ENCODE measurements at regions not wholly inside any gene's neighbourhood (a gene's known extent, or its start where the extent isn't known, plus 50 kb on each side); places are given as distances from the start of the nearest gene placed in this dataset.
"Not testable (repeated sequence)": the region's sequence is repeated elsewhere in the genome, so short reads cannot be mapped to it uniquely, and the experiment has no call there.

DNA sequence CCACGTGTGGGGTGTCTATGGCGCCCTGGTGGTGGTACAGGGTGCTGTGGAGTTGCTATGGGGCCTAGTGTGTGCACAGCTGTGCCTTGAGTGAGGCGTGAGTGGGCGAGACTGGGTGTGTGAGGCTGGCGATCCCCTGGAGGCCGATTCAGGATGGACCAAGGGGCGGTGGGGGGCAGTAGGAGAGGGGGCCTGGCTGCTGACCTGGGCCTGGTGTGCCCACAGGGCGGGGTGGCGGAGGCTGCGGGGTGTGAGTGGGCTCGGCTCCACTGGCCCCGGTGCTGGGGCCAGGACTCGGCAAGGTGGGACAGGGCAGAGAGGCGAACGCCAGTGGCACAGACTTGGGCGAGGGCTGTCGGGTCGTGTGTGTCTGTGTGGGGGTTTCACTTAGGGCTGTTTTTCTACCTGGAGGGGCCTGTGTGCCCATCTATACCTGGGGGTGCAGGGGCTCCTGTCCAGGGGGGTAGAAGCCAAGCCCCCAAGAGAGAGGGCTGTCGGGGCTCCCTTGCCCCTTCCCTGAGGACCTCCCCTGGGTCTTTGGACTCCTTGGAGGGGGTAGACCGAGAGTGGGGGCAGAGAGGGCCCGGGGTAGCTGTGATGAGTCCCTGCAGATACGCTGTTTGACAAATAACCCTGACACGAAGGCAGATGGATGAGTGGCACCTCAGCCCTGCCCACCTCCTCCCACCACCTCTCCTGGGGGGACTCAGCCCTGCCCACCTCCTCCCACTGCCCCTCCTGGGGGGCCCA lies 194.6 kb downstream of the TMEM121 start:
- DNase-seq (ENCODE audit: low spot score) = not testable (repeated sequence)
- in situ Hi-C loops (cut with MboI; ENCODE audit: low pct_unique_long_range_greater_than_20kb, low sequenced_read_pairs, unreplicated experiment) = loop anchor here (25.0 kb wide), 1 partner anchor 141 kb away; no protein-coding TSS in a partner anchor

GRCh38 chr14:105721602-105721970 lies 195.2 kb downstream of the TMEM121 start:
- DNase-seq (ENCODE audit: low spot score) = not testable (repeated sequence)

DNA sequence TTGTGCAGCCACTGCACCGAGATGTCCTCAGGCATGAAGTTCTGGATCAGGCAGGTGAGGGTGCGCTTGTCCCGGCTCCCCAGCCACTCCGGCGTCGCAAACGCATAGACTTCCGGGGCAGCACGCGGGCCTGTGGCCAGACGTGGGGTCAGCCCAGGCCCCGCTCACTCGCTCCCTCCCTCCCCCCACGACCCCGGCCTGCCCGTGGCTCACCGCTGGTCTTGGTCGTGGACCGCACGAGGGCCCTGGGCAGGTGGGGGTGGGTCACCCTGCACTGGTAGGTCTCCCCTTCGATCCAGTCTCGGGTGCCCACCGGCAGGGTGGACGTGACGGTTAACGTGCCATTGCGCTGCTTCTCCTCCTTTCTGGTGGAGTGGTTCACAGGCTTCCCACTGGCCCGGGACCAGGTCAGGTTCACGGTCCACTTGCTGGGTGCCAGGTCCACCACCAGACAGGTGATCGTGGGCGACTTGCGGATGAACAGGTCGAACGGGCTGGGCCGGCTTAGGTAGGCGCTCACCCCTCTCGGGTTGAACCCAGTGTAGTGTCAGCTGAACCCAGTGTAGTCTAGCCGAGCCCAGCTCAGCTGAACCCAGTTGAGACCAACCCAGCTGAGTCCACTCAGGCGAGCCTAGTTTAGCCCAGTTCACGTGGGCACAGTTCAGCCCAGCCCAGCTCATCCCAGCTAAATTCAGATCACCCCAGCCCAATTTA lies 195.8 kb downstream of the TMEM121 start:
- in situ Hi-C loops (cut with MboI; ENCODE audit: low pct_unique_long_range_greater_than_20kb, low sequenced_read_pairs, unreplicated experiment) = loop anchor here (25.0 kb wide), 1 partner anchor 140 kb away; no protein-coding TSS in a partner anchor
- not testable (repeated sequence) for DNase-seq (ENCODE audit: low spot score)

More at GRCh38 chr14:105721602-105721970, 195.2 kb downstream of the TMEM121 start:
- in situ Hi-C loops (cut with MboI; ENCODE audit: low pct_unique_long_range_greater_than_20kb, low sequenced_read_pairs, unreplicated experiment) = loop anchor here (25.0 kb wide), 1 partner anchor 141 kb away; no protein-coding TSS in a partner anchor

DNA sequence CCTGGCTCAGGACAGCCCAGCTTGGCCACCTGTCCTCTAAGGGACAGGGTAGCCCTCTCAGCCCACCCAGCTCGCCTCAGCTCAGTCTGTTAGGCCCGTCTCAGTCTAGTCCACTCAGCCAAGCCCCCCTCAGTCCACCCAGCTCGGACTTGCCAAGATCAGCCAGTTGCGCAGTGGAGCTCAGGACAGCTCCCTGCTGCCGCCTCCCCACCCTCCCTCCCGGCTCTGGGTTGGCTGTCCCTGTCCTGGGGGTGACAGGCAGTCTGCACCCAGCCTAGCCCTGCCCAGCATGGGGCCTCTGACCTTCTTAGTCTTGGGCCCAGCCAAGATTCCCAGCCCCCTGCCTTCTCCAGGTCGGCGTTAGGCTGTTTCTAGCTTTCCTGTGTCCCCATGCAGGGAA lies 196.9 kb downstream of the TMEM121 start:
- in situ Hi-C loops (cut with MboI; ENCODE audit: low pct_unique_long_range_greater_than_20kb, low sequenced_read_pairs, unreplicated experiment) = loop anchor here (25.0 kb wide), 1 partner anchor 139 kb away; no protein-coding TSS in a partner anchor

GRCh38 chr14:105723776-105724175 lies 197.4 kb downstream of the TMEM121 start:
- DNase-seq (ENCODE audit: low spot score) = not testable (repeated sequence)
- in situ Hi-C loops (cut with MboI; ENCODE audit: low pct_unique_long_range_greater_than_20kb, low sequenced_read_pairs, unreplicated experiment) = loop anchor here (25.0 kb wide), 1 partner anchor 139 kb away; no protein-coding TSS in a partner anchor

More for the DNA sequence above, 196.9 kb downstream of the TMEM121 start:
- not testable (repeated sequence) for DNase-seq (ENCODE audit: low spot score)

DNA sequence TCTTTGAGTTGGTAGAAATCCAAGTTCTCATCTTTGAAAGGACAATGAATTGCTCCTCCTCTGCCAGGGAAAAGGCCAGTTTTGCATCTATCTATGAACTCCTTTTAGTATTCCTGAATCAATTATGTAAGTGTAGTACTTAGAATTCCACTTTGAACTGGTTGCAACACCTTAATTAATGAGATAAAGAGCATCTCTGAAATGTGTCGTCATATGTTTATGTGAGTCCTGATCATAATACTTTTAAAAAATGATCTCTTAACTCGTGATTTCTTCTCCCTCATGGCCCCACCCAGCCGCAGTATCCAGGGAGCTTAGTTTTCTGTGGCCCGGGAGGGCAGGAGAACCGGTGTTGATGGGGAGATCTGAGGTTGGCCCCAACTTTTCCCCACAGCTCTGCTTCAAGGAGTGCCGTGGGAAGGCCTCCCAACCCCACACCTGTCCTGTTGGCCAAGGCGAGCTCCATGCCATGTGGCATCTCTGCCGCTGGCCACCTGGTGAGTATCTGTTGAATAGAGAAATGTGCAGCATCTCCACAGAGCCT lies 203.5 kb downstream of the TMEM121 start:
- in situ Hi-C loops (cut with MboI; ENCODE audit: low pct_unique_long_range_greater_than_20kb, low sequenced_read_pairs, unreplicated experiment); DNase-seq (ENCODE audit: low spot score): not testable (repeated sequence)

- in situ Hi-C loops (cut with MboI; ENCODE audit: low pct_unique_long_range_greater_than_20kb, low sequenced_read_pairs, unreplicated experiment); DNase-seq (ENCODE audit: low spot score): not testable (repeated sequence)
Observed at GRCh38 chr14:105730731-105731130, 204.3 kb downstream of the TMEM121 start.

- DNase-seq (ENCODE audit: low spot score); in situ Hi-C loops (cut with MboI; ENCODE audit: low pct_unique_long_range_greater_than_20kb, low sequenced_read_pairs, unreplicated experiment): not testable (repeated sequence)
Observed at GRCh38 chr14:105731221-105731985, 205.0 kb downstream of the TMEM121 start.

- DNase-seq (ENCODE audit: low spot score) = peak; percentile 9
- TF ChIP-seq, protein P1, sequence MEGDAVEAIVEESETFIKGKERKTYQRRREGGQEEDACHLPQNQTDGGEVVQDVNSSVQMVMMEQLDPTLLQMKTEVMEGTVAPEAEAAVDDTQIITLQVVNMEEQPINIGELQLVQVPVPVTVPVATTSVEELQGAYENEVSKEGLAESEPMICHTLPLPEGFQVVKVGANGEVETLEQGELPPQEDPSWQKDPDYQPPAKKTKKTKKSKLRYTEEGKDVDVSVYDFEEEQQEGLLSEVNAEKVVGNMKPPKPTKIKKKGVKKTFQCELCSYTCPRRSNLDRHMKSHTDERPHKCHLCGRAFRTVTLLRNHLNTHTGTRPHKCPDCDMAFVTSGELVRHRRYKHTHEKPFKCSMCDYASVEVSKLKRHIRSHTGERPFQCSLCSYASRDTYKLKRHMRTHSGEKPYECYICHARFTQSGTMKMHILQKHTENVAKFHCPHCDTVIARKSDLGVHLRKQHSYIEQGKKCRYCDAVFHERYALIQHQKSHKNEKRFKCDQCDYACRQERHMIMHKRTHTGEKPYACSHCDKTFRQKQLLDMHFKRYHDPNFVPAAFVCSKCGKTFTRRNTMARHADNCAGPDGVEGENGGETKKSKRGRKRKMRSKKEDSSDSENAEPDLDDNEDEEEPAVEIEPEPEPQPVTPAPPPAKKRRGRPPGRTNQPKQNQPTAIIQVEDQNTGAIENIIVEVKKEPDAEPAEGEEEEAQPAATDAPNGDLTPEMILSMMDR (IDR thresholded peaks at IDR 0.05; ENCODE audit: extremely low read depth, insufficient read depth, missing control alignments) = no peak
- in situ Hi-C loops (cut with MboI; ENCODE audit: low pct_unique_long_range_greater_than_20kb, low sequenced_read_pairs, unreplicated experiment) = no loop called here
Observed at GRCh38 chr14:105733081-105734065, 207.0 kb downstream of the TMEM121 start.

GRCh38 chr14:105734241-105734640 lies 207.9 kb downstream of the TMEM121 start:
- in situ Hi-C loops (cut with MboI; ENCODE audit: low pct_unique_long_range_greater_than_20kb, low sequenced_read_pairs, unreplicated experiment); DNase-seq (ENCODE audit: low spot score): not testable (repeated sequence)

DNA sequence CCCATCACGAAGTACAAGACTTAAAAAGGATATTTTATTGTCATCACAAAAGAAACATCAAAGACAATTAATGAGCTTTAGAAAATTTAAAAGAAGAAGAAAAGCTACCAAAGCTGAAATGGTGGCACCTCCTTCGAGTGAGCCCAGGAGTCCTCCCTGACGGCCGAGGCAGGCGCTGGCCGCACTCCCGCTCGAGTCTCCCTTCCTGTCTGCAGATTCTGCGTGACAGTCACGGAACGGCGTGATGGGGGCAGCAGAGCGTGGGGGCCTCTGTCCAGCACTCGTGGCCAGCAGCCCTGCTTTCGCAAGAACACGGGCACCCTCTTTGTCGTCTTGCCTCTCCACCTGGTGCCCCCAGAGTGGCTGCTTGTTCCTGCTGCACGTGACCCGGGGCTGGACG lies 209.9 kb downstream of the TMEM121 start:
- DNase-seq (ENCODE audit: low spot score); in situ Hi-C loops (cut with MboI; ENCODE audit: low pct_unique_long_range_greater_than_20kb, low sequenced_read_pairs, unreplicated experiment): not testable (repeated sequence)
